Activated CD4-positive, alpha-beta memory T cell treated with anti-CD3 and anti-CD28 coated beads for 36 hours (primary cell): ENCODE measurements at regions not wholly inside any gene's neighbourhood (a gene's known extent, or its start where the extent isn't known, plus 50 kb on each side); places are given as distances from the start of the nearest gene placed in this dataset.

Experiments
- CTCF ChIA-PET: fragments of 350-600 bp; sonication (Branson Sonifier 250); formaldehyde crosslinking; loops from one replicate; lab custom pipeline; 2021; ENCODE audit warnings: antibody characterized with exemption, inconsistent platforms; lab: Charles Lee
- POLR2A ChIA-PET: fragments of 350-600 bp; sonication (Branson Sonifier 250); formaldehyde crosslinking; loops from one replicate; lab custom pipeline; 2021; ENCODE audit warnings: antibody characterized with exemption; lab: Charles Lee
- DNase-seq: peaks from one replicate; pipeline ENCODE4 v3.0.0-alpha.2; 2020
- H3K27ac Mint-ChIP-seq: one replicate; pipeline ENCODE4 v1.8.0; 2021; ENCODE audit warnings: mixed read lengths
- H3K27me3 Mint-ChIP-seq: one replicate; pipeline ENCODE4 v1.8.0; 2021; ENCODE audit warnings: mixed read lengths
- H3K36me3 Mint-ChIP-seq: one replicate; pipeline ENCODE4 v1.8.0; 2021; ENCODE audit warnings: mixed read lengths
- H3K4me1 Mint-ChIP-seq: one replicate; pipeline ENCODE4 v1.8.0; 2021; ENCODE audit warnings: low read depth, mixed read lengths
- H3K4me3 Mint-ChIP-seq: one replicate; pipeline ENCODE4 v1.8.0; 2021; ENCODE audit warnings: mild to moderate bottlenecking, mixed read lengths
- H3K9me3 Mint-ChIP-seq: one replicate; pipeline ENCODE4 v1.8.0; 2021; ENCODE audit warnings: mixed read lengths
- intact Hi-C: fragments of 100-400 bp; cut with micrococcal nuclease; formaldehyde crosslinking; loops from one replicate; pipeline ENCODE4 v1.15.1; 2023

- ChIA-PET CTCF (no interaction called here), POLR2A (no interaction called here)
- Mint-ChIP-seq H3K27me3 (peaks cover 7% of the 10 kb centered on the region), H3K4me1 (no peaks in the 10 kb centered on the region), H3K9me3 (no peaks in the 10 kb centered on the region), H3K4me3 (no peak overlapping the region), H3K27ac (no peak overlapping the region), H3K36me3 (no peaks in the 10 kb centered on the region)
- no peak for DNase-seq
- intact Hi-C loops: no loop called here
These were observed 79.1 kb upstream of the FAM120A start for GRCh38 chr9:93372391-93372790.

GRCh38 chr9:93376411-93376810 is 75.1 kb upstream of the FAM120A start:
- Mint-ChIP-seq H3K27me3 (peaks cover 9% of the 10 kb centered on the region), H3K4me3 (no peak overlapping the region), H3K4me1 (no peaks in the 10 kb centered on the region), H3K27ac (no peak overlapping the region), H3K36me3 (no peaks in the 10 kb centered on the region), H3K9me3 (no peaks in the 10 kb centered on the region)
- no peak for DNase-seq
- ChIA-PET CTCF (no interaction called here), POLR2A (no interaction called here)
- intact Hi-C loops: no loop called here

GRCh38 chr9:93378276-93378675 is 73.2 kb upstream of the FAM120A start:
- H3K27me3 Mint-ChIP-seq: peaks cover 6% of the 10 kb centered on the region
- ChIA-PET CTCF (interaction anchor here (0.7 kb wide), 1 partner anchor 47 kb away, joined by 3 read pairs; no protein-coding TSS in a partner anchor), POLR2A (no interaction called here)
- no peaks in the 10 kb centered on the region for H3K4me1 Mint-ChIP-seq
- no peak overlapping the region for H3K4me3 Mint-ChIP-seq
- no peaks in the 10 kb centered on the region for H3K36me3 Mint-ChIP-seq
- H3K9me3 Mint-ChIP-seq: no peaks in the 10 kb centered on the region
- no peak overlapping the region for H3K27ac Mint-ChIP-seq
- intact Hi-C loops: no loop called here
- no peak for DNase-seq

- no peak for DNase-seq
- ChIA-PET POLR2A (no interaction called here), CTCF (no interaction called here)
- Mint-ChIP-seq H3K9me3 (no peaks in the 10 kb centered on the region), H3K27me3 (peaks cover 6% of the 10 kb centered on the region), H3K36me3 (no peaks in the 10 kb centered on the region), H3K27ac (no peak overlapping the region), H3K4me1 (no peaks in the 10 kb centered on the region), H3K4me3 (no peak overlapping the region)
- intact Hi-C loops: no loop called here
These were observed 72.4 kb upstream of the FAM120A start for GRCh38 chr9:93379051-93379450.

- intact Hi-C loops: no loop called here
- CTCF ChIA-PET: no interaction called here
- H3K9me3 Mint-ChIP-seq: no peaks in the 10 kb centered on the region
- no peak overlapping the region for H3K4me3 Mint-ChIP-seq
- H3K27me3 Mint-ChIP-seq: peaks cover 6% of the 10 kb centered on the region
- POLR2A ChIA-PET: no interaction called here
- DNase-seq: no peak
- no peaks in the 10 kb centered on the region for H3K4me1 Mint-ChIP-seq
- no peak overlapping the region for H3K27ac Mint-ChIP-seq
- no peaks in the 10 kb centered on the region for H3K36me3 Mint-ChIP-seq
These were observed 71.0 kb upstream of the FAM120A start for GRCh38 chr9:93380410-93381060.

GRCh38 chr9:93387791-93388190 is 63.7 kb upstream of the FAM120A start:
- Mint-ChIP-seq H3K9me3 (no peaks in the 10 kb centered on the region), H3K27me3 (no peaks in the 10 kb centered on the region), H3K27ac (no peak overlapping the region), H3K4me3 (no peak overlapping the region), H3K36me3 (no peaks in the 10 kb centered on the region), H3K4me1 (no peaks in the 10 kb centered on the region)
- DNase-seq: no peak
- POLR2A ChIA-PET: no interaction called here
- intact Hi-C loops: no loop called here
- CTCF ChIA-PET: no interaction called here

GRCh38 chr9:93390953-93391515 is 60.5 kb upstream of the FAM120A start:
- H3K4me3 Mint-ChIP-seq: no peak overlapping the region
- H3K36me3 Mint-ChIP-seq: no peaks in the 10 kb centered on the region
- H3K4me1 Mint-ChIP-seq: no peaks in the 10 kb centered on the region
- no peaks in the 10 kb centered on the region for H3K9me3 Mint-ChIP-seq
- intact Hi-C loops: no loop called here
- POLR2A ChIA-PET: no interaction called here
- CTCF ChIA-PET: no interaction called here
- H3K27ac Mint-ChIP-seq: no peak overlapping the region
- DNase-seq: no peak
- H3K27me3 Mint-ChIP-seq: no peaks in the 10 kb centered on the region

- Mint-ChIP-seq H3K36me3 (no peaks in the 10 kb centered on the region), H3K27me3 (no peaks in the 10 kb centered on the region), H3K9me3 (no peaks in the 10 kb centered on the region), H3K4me1 (no peaks in the 10 kb centered on the region), H3K4me3 (no peak overlapping the region), H3K27ac (no peak overlapping the region)
- ChIA-PET CTCF (no interaction called here), POLR2A (no interaction called here)
- DNase-seq: no peak
- intact Hi-C loops: no loop called here
These were observed 59.6 kb upstream of the FAM120A start for GRCh38 chr9:93391898-93392297.

GRCh38 chr9:93392974-93393373 is 58.5 kb upstream of the FAM120A start:
- no peak for DNase-seq
- Mint-ChIP-seq H3K9me3 (no peaks in the 10 kb centered on the region), H3K27ac (no peak overlapping the region)

More at GRCh38 chr9:93392974-93393373, 58.5 kb upstream of the FAM120A start:
- no peaks in the 10 kb centered on the region for H3K27me3 Mint-ChIP-seq
- CTCF ChIA-PET: no interaction called here
- H3K4me1 Mint-ChIP-seq: no peaks in the 10 kb centered on the region
- POLR2A ChIA-PET: no interaction called here
- H3K4me3 Mint-ChIP-seq: no peak overlapping the region
- intact Hi-C loops: no loop called here
- no peaks in the 10 kb centered on the region for H3K36me3 Mint-ChIP-seq
